B cell (primary cell): ENCODE measurements at regions not wholly inside any gene's neighbourhood (a gene's known extent, or its start where the extent isn't known, plus 50 kb on each side); places are given as distances from the start of the nearest gene placed in this dataset.

Experiments used
- EZH2 ChIP-seq: IDR thresholded peaks from 2 replicates; pipeline ENCODE4 v1.6.1; 2012; ENCODE audit warnings: borderline replicate concordance, low read depth, mild to moderate bottlenecking, moderate library complexity, low read length; ENCODE audit not compliant: insufficient read depth, poor library complexity, severe bottlenecking
- TF ChIP-seq, protein P1 (sequence below): fragments of 200-600 bp; IDR thresholded peaks from one replicate; pipeline ENCODE4 v1.8.0; 2022; ENCODE audit warnings: antibody characterized with exemption, mild to moderate bottlenecking

DNA sequence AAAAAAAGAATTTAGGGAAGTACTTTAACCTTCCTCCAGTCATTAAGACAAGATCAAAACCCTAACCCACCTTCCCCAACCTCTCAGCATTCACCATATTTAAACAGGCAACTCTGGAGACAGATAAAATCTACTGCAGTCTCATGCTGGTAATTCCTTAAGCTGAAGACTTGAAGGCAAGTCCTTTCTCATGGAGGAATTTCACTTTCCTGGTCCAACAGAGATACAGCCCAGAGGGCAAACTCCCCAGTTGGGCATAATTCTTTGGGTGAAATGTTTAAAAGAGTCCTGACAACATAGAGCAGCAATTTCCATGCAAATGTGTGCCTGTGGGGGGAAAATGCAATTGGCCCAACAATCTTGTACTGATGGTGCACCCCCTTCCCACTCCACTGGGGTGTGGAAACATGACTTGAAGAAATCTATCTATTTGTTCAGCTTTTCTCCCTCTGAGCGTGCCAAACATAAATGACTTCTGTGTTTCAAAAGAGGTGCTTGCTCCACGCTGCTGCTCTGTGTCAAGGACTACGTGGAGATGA lies 131.8 kb upstream of the HNRNPA3 start:
- TF ChIP-seq, protein P1, sequence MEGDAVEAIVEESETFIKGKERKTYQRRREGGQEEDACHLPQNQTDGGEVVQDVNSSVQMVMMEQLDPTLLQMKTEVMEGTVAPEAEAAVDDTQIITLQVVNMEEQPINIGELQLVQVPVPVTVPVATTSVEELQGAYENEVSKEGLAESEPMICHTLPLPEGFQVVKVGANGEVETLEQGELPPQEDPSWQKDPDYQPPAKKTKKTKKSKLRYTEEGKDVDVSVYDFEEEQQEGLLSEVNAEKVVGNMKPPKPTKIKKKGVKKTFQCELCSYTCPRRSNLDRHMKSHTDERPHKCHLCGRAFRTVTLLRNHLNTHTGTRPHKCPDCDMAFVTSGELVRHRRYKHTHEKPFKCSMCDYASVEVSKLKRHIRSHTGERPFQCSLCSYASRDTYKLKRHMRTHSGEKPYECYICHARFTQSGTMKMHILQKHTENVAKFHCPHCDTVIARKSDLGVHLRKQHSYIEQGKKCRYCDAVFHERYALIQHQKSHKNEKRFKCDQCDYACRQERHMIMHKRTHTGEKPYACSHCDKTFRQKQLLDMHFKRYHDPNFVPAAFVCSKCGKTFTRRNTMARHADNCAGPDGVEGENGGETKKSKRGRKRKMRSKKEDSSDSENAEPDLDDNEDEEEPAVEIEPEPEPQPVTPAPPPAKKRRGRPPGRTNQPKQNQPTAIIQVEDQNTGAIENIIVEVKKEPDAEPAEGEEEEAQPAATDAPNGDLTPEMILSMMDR: no peak
- TF ChIP-seq EZH2: no peak
